GM10266 (cell line): ENCODE measurements at regions not wholly inside any gene's neighbourhood (a gene's known extent, or its start where the extent isn't known, plus 50 kb on each side); places are given as distances from the start of the nearest gene placed in this dataset.

Source experiments
- DNase-seq: peaks from one replicate; pipeline ENCODE4 v3.0.0; 2012; ENCODE audit errors: extremely low spot score
- CTCF ChIP-seq: IDR thresholded peaks from 2 replicates; pipeline ENCODE4 v1.5.1; 2012; ENCODE audit warnings: mild to moderate bottlenecking, low read depth; ENCODE audit not compliant: control insufficient read depth, insufficient read depth; ENCODE audit errors: missing control alignments

GRCh38 chr2:129347486-129348217 lies 631.8 kb upstream of the RAB6C start:
- peak; percentile 30 for DNase-seq
- TF ChIP-seq CTCF, result no peak

GRCh38 chr2:129354631-129355030 lies 624.8 kb upstream of the RAB6C start:
- no peak for TF ChIP-seq CTCF

GRCh38 chr2:129361688-129362087 lies 617.8 kb upstream of the RAB6C start:
- no peak for DNase-seq
- TF ChIP-seq CTCF, result no peak

More at GRCh38 chr2:129354631-129355030, 624.8 kb upstream of the RAB6C start:
- DNase-seq, result no peak

- TF ChIP-seq CTCF, result no peak
Measured at GRCh38 chr2:129366263-129366662, 613.2 kb upstream of the RAB6C start.

GRCh38 chr2:129367107-129367506 lies 612.4 kb upstream of the RAB6C start:
- TF ChIP-seq CTCF, result no peak
- DNase-seq, result no peak

More at GRCh38 chr2:129366263-129366662, 613.2 kb upstream of the RAB6C start:
- DNase-seq, result no peak

GRCh38 chr2:129369437-129369836 lies 610.0 kb upstream of the RAB6C start:
- peak; percentile 15 for DNase-seq
- TF ChIP-seq CTCF, result no peak

GRCh38 chr2:129374452-129374851 lies 605.0 kb upstream of the RAB6C start:
- no peak for TF ChIP-seq CTCF
- no peak for DNase-seq
